GM21447 (cell line): ENCODE measurements at regions not wholly inside any gene's neighbourhood (a gene's known extent, or its start where the extent isn't known, plus 50 kb on each side); places are given as distances from the start of the nearest gene placed in this dataset.
"Not testable (repeated sequence)": the region's sequence is repeated elsewhere in the genome, so short reads cannot be mapped to it uniquely, and the experiment has no call there.

Experiments
- ATAC-seq: cut with Tn5 transposase; IDR thresholded peaks from one replicate; pipeline ENCODE4 v1.9.1; 2021; ENCODE audit not compliant: unreplicated experiment

GRCh38 chr5:177863822-177864446 is 81.2 kb upstream of the FAM153A start:
- not testable (repeated sequence) for ATAC-seq

GRCh38 chr5:177857642-177858200 is 75.0 kb upstream of the FAM153A start:
- not testable (repeated sequence) for ATAC-seq

GRCh38 chr5:177856474-177856873 is 73.8 kb upstream of the FAM153A start:
- ATAC-seq = not testable (repeated sequence)

- ATAC-seq = not testable (repeated sequence)
These were observed 65.2 kb upstream of the FAM153A start for GRCh38 chr5:177847914-177848313.

GRCh38 chr5:177846598-177846997 is 63.9 kb upstream of the FAM153A start:
- ATAC-seq = not testable (repeated sequence)

- not testable (repeated sequence) for ATAC-seq
These were observed 63.2 kb upstream of the FAM153A start for GRCh38 chr5:177845906-177846305.

GRCh38 chr5:177836191-177836590 is 53.5 kb upstream of the FAM153A start:
- not testable (repeated sequence) for ATAC-seq
